Adrenal gland (tissue), 5 donors: ENCODE measurements at regions not wholly inside any gene's neighbourhood (a gene's known extent, or its start where the extent isn't known, plus 50 kb on each side); places are given as distances from the start of the nearest gene placed in this dataset.
"Not testable (repeated sequence)": the region's sequence is repeated elsewhere in the genome, so short reads cannot be mapped to it uniquely, and the experiment has no call there.

ENCODE experiments used
- POLR2A ChIP-seq, 2 donors: fragments of 450-650 bp; IDR thresholded peaks; one replicate each; pipeline ENCODE4 v1.6.1; 2017; ENCODE audit warnings: antibody characterized with exemption in 2 of 2, mild to moderate bottlenecking in 2 of 2, moderate library complexity in 1 of 2
- TF ChIP-seq, protein P1 (sequence below), 6 experiments: fragments of 450-650 bp in 4 of 6; fragments of 200-600 bp in 2 of 6; sonication (generic) in 1 of 6; IDR thresholded peaks; 1 replicate in 5 of 6; 2 replicates in 1 of 6; pipeline versions ENCODE4 v1.5.1 to v1.8.0; 2016 to 2021; ENCODE audit warnings: antibody characterized with exemption in 6 of 6, mild to moderate bottlenecking in 2 of 6, moderate library complexity in 1 of 6
- donor health status: DM: no; HTN: no; CAD: no.

GRCh38 chr7:49614974-49615373 is 158.5 kb upstream of the VWC2 start:
- TF ChIP-seq, protein P1, sequence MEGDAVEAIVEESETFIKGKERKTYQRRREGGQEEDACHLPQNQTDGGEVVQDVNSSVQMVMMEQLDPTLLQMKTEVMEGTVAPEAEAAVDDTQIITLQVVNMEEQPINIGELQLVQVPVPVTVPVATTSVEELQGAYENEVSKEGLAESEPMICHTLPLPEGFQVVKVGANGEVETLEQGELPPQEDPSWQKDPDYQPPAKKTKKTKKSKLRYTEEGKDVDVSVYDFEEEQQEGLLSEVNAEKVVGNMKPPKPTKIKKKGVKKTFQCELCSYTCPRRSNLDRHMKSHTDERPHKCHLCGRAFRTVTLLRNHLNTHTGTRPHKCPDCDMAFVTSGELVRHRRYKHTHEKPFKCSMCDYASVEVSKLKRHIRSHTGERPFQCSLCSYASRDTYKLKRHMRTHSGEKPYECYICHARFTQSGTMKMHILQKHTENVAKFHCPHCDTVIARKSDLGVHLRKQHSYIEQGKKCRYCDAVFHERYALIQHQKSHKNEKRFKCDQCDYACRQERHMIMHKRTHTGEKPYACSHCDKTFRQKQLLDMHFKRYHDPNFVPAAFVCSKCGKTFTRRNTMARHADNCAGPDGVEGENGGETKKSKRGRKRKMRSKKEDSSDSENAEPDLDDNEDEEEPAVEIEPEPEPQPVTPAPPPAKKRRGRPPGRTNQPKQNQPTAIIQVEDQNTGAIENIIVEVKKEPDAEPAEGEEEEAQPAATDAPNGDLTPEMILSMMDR (IDR thresholded peaks at IDR 0.05) = not testable (repeated sequence)
- TF ChIP-seq POLR2A (IDR thresholded peaks at IDR 0.05) = not testable (repeated sequence)
